WTC11 (cell line): ENCODE measurements at regions not wholly inside any gene's neighbourhood (a gene's known extent, or its start where the extent isn't known, plus 50 kb on each side); places are given as distances from the start of the nearest gene placed in this dataset.

Experiments
- ATF1 ChIP-seq: sonication (generic); formaldehyde crosslinking; IDR thresholded peaks from 2 replicates; pipeline ENCODE4 v1.8.1; 2023; ENCODE audit warnings: mild to moderate bottlenecking, moderate library complexity, missing genetic modification reagents
- CBFB ChIP-seq: sonication (generic); formaldehyde crosslinking; IDR thresholded peaks from 2 replicates; pipeline ENCODE4 v1.8.1; 2022; ENCODE audit warnings: mild to moderate bottlenecking, low read depth, missing genetic modification reagents
- ELF4 ChIP-seq: sonication (generic); formaldehyde crosslinking; IDR thresholded peaks from 2 replicates; pipeline ENCODE4 v1.8.1; 2022; ENCODE audit warnings: low read depth, mild to moderate bottlenecking, moderate library complexity, missing genetic modification reagents
- GABPB1 ChIP-seq: sonication (generic); formaldehyde crosslinking; IDR thresholded peaks from 2 replicates; pipeline ENCODE4 v1.8.1; 2023; ENCODE audit warnings: mild to moderate bottlenecking, missing genetic modification reagents
- KAT7 ChIP-seq: sonication (generic); formaldehyde crosslinking; IDR thresholded peaks from 2 replicates; pipeline ENCODE4 v1.8.1; 2023; ENCODE audit warnings: missing genetic modification reagents, mild to moderate bottlenecking, borderline replicate concordance
- NFYB ChIP-seq: sonication (generic); formaldehyde crosslinking; conservative IDR thresholded peaks from 2 replicates; pipeline ENCODE4 v1.8.0; 2022; ENCODE audit warnings: low read depth, missing genetic modification reagents
- NR2C2 ChIP-seq: sonication (generic); formaldehyde crosslinking; IDR thresholded peaks from 2 replicates; pipeline ENCODE4 v1.8.0; 2022; ENCODE audit warnings: mild to moderate bottlenecking, missing genetic modification reagents
- SP1 ChIP-seq: sonication (generic); formaldehyde crosslinking; conservative IDR thresholded peaks from 2 replicates; pipeline ENCODE4 v1.8.1; 2022; ENCODE audit warnings: missing genetic modification reagents
- ZNF671 ChIP-seq: fragments of 250-450 bp; sonication (Bioruptor Pico); IDR thresholded peaks from 2 replicates; pipeline ENCODE4 v1.8.0; 2021; ENCODE audit warnings: mild to moderate bottlenecking
- TF ChIP-seq, protein P1 (sequence below): fragments of 200-600 bp; IDR thresholded peaks from 2 replicates; pipeline ENCODE4 v1.8.0; 2022; ENCODE audit warnings: antibody characterized with exemption
- TF ChIP-seq, protein P2 (sequence below): sonication (generic); formaldehyde crosslinking; IDR thresholded peaks from 2 replicates; pipeline ENCODE4 v1.8.0; 2022; ENCODE audit warnings: mild to moderate bottlenecking, missing genetic modification reagents
- TF ChIP-seq, protein P3 (sequence below): sonication (generic); formaldehyde crosslinking; IDR thresholded peaks from 2 replicates; pipeline ENCODE4 v1.8.1; 2022; ENCODE audit warnings: mild to moderate bottlenecking, moderate library complexity, missing genetic modification reagents
- TF ChIP-seq, protein P4 (sequence below): sonication (generic); formaldehyde crosslinking; IDR thresholded peaks from 2 replicates; pipeline ENCODE4 v1.8.0; 2022; ENCODE audit warnings: mild to moderate bottlenecking, missing genetic modification reagents

DNA sequence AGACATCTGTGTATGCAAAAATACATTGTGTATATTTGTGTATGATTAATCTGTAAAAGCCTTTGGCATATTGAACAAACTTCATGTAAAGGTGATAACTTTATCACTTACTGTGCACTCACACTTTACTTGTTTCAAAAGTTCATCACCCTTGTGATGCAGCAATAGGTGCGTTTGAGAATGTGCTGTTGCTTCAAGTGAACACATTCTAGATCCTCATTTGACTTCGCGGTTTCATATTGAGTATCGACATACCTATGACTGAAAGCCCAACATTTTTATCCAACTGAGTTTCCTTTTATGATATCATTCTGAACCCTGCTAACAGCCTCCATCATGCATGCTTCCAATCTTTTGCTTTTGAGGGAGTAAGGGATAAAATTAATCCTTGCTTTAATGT, 1086.9 kb downstream of the TMEM121 start:
- TF ChIP-seq, protein P1, sequence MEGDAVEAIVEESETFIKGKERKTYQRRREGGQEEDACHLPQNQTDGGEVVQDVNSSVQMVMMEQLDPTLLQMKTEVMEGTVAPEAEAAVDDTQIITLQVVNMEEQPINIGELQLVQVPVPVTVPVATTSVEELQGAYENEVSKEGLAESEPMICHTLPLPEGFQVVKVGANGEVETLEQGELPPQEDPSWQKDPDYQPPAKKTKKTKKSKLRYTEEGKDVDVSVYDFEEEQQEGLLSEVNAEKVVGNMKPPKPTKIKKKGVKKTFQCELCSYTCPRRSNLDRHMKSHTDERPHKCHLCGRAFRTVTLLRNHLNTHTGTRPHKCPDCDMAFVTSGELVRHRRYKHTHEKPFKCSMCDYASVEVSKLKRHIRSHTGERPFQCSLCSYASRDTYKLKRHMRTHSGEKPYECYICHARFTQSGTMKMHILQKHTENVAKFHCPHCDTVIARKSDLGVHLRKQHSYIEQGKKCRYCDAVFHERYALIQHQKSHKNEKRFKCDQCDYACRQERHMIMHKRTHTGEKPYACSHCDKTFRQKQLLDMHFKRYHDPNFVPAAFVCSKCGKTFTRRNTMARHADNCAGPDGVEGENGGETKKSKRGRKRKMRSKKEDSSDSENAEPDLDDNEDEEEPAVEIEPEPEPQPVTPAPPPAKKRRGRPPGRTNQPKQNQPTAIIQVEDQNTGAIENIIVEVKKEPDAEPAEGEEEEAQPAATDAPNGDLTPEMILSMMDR = no peak
- TF ChIP-seq NFYB (no peak), ATF1 (CRISPR knock-in tag) (no peak), KAT7 (CRISPR knock-in tag) (no peak), CBFB (CRISPR knock-in tag) (no peak), SP1 (no peak), NR2C2 (no peak), GABPB1 (no peak), ELF4 (CRISPR knock-in tag) (no peak), ZNF671 (no peak)
- TF ChIP-seq, protein P2, sequence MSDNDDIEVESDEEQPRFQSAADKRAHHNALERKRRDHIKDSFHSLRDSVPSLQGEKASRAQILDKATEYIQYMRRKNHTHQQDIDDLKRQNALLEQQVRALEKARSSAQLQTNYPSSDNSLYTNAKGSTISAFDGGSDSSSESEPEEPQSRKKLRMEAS (CRISPR knock-in tag) = no peak
- TF ChIP-seq, protein P3, sequence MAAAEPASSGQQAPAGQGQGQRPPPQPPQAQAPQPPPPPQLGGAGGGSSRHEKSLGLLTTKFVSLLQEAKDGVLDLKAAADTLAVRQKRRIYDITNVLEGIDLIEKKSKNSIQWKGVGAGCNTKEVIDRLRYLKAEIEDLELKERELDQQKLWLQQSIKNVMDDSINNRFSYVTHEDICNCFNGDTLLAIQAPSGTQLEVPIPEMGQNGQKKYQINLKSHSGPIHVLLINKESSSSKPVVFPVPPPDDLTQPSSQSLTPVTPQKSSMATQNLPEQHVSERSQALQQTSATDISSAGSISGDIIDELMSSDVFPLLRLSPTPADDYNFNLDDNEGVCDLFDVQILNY (CRISPR knock-in tag) = no peak
- TF ChIP-seq, protein P4, sequence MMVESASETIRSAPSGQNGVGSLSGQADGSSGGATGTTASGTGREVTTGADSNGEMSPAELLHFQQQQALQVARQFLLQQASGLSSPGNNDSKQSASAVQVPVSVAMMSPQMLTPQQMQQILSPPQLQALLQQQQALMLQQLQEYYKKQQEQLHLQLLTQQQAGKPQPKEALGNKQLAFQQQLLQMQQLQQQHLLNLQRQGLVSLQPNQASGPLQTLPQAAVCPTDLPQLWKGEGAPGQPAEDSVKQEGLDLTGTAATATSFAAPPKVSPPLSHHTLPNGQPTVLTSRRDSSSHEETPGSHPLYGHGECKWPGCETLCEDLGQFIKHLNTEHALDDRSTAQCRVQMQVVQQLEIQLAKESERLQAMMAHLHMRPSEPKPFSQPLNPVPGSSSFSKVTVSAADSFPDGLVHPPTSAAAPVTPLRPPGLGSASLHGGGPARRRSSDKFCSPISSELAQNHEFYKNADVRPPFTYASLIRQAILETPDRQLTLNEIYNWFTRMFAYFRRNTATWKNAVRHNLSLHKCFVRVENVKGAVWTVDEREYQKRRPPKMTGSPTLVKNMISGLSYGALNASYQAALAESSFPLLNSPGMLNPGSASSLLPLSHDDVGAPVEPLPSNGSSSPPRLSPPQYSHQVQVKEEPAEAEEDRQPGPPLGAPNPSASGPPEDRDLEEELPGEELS (CRISPR knock-in tag) = no peak
